ENCODE measurements at regions not wholly inside any gene's neighbourhood (a gene's known extent, or its start where the extent isn't known, plus 50 kb on each side); places are given as distances from the start of the nearest gene placed in this dataset.

DNA sequence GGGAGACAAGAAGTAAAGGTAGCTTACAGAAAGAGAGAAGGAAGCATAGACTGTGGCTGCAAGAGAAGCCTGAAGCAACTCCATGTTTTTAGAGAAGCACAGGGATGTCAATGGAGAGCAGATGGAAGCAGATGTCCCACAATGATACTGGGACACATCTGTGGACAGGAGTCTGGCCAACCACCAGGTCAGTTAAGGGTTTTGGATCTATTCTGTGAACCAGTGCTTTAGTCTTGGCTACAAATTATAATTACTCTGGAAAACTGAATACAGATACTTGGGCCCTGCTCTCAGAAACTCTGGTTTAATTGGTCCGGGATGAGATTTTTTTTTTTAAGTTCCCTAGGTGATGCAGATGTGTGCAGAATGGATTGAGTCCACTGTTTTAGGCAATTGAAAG lies 592.8 kb downstream of the CSNK1G3 start:
- Mint-ChIP-seq H3K36me3 (no peaks in the 10 kb centered on the region), H3K4me1 (no peaks in the 10 kb centered on the region), H3K27me3 (ENCODE audit: low read depth in 3 of 3) (no peaks in the 10 kb centered on the region), H3K9me3 (peaks cover 0 to 6% (median 2%) of the 10 kb centered on the region in 7 donors), H3K27ac (no peak overlapping the region), H3K4me3 (no peak overlapping the region)
- Histone ChIP-seq H3K27me3 (ENCODE audit: control insufficient read depth in 2 of 2, insufficient read depth in 2 of 2, low read length in 2 of 2) (no peaks in the 10 kb centered on the region), H3K4me1 (ENCODE audit: control insufficient read depth in 1 of 2, insufficient read depth in 2 of 2, low read length in 2 of 2) (no peaks in the 10 kb centered on the region), H4K20me1 (ENCODE audit: insufficient read depth, low read length) (no peaks in the 10 kb centered on the region), H3K4me2 (replicated peaks; ENCODE audit: extremely low read depth, low read length, poor library complexity, severe bottlenecking) (no peak overlapping the region), H3K27ac (ENCODE audit: low read depth in 1 of 2, low read length in 2 of 2) (no peak overlapping the region), H3K9me3 (replicated peaks in 1 of 2; ENCODE audit: control insufficient read depth in 1 of 2, insufficient read depth in 1 of 2, low read length in 2 of 2) (no peaks in the 10 kb centered on the region), H2AFZ (ENCODE audit: insufficient read depth, low read depth, low read length, poor library complexity, severe bottlenecking) (no peak overlapping the region), H3K4me3 (replicated peaks in 1 of 3; ENCODE audit: low read depth in 2 of 3, low read length in 3 of 3) (no peak overlapping the region), H3K79me2 (ENCODE audit: insufficient read depth, low read length) (no peaks in the 10 kb centered on the region), H3K9ac (ENCODE audit: insufficient read depth, low read length, poor library complexity, severe bottlenecking) (no peak overlapping the region), H3K36me3 (replicated peaks in 1 of 2; ENCODE audit: control insufficient read depth in 1 of 2, insufficient read depth in 2 of 2, low read length in 2 of 2) (no peaks in the 10 kb centered on the region)
- TF ChIP-seq, protein P1, sequence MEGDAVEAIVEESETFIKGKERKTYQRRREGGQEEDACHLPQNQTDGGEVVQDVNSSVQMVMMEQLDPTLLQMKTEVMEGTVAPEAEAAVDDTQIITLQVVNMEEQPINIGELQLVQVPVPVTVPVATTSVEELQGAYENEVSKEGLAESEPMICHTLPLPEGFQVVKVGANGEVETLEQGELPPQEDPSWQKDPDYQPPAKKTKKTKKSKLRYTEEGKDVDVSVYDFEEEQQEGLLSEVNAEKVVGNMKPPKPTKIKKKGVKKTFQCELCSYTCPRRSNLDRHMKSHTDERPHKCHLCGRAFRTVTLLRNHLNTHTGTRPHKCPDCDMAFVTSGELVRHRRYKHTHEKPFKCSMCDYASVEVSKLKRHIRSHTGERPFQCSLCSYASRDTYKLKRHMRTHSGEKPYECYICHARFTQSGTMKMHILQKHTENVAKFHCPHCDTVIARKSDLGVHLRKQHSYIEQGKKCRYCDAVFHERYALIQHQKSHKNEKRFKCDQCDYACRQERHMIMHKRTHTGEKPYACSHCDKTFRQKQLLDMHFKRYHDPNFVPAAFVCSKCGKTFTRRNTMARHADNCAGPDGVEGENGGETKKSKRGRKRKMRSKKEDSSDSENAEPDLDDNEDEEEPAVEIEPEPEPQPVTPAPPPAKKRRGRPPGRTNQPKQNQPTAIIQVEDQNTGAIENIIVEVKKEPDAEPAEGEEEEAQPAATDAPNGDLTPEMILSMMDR (IDR thresholded peaks at IDR 0.05): no peak
- DNase-seq: no peak
- intact Hi-C loops (cut with micrococcal nuclease): no loop called here
- WGBS (ENCODE audit: insufficient coverage): 80% methylated on average over 1 of the region's 1 CpG

DNA sequence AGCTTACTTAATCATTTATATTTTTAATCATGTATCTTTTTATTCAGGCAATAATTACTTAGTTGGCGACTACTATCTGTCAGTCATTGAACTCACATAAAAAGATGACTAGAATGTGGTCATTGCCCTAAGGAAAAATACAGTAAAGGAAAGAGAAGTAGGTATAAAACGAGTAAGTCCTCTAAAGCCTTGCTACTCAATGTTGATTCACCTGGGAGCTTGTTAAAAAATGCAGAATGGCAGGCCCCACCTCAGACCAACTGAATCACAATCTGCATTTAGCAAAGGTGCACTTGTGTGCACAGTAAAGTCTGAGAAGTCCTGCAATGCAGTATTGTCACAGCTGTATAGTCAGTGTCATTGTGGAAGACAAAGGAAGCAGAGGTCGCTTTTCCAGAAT lies 592.4 kb downstream of the CSNK1G3 start:
- H3K9me3 ChIP-seq (replicated peaks in 1 of 2; ENCODE audit: control insufficient read depth in 1 of 2, insufficient read depth in 1 of 2, low read length in 2 of 2): no peaks in the 10 kb centered on the region
- no peaks in the 10 kb centered on the region for H4K20me1 ChIP-seq (ENCODE audit: insufficient read depth, low read length)
- no peaks in the 10 kb centered on the region for H3K4me1 ChIP-seq (ENCODE audit: control insufficient read depth in 1 of 2, insufficient read depth in 2 of 2, low read length in 2 of 2)
- no peak for DNase-seq
- Mint-ChIP-seq H3K36me3 (no peaks in the 10 kb centered on the region), H3K27ac (no peak overlapping the region), H3K27me3 (ENCODE audit: low read depth in 3 of 3) (no peaks in the 10 kb centered on the region), H3K4me1 (no peaks in the 10 kb centered on the region), H3K4me3 (no peak overlapping the region), H3K9me3 (peaks cover 0 to 6% (median 2%) of the 10 kb centered on the region in 7 donors)
- H3K4me2 ChIP-seq (replicated peaks; ENCODE audit: extremely low read depth, low read length, poor library complexity, severe bottlenecking): no peak overlapping the region
- no peaks in the 10 kb centered on the region for H3K79me2 ChIP-seq (ENCODE audit: insufficient read depth, low read length)
- intact Hi-C loops (cut with micrococcal nuclease): no loop called here
- H3K27me3 ChIP-seq (ENCODE audit: control insufficient read depth in 2 of 2, insufficient read depth in 2 of 2, low read length in 2 of 2): no peaks in the 10 kb centered on the region
- no peak overlapping the region for H3K4me3 ChIP-seq (replicated peaks in 1 of 3; ENCODE audit: low read depth in 2 of 3, low read length in 3 of 3)
- TF ChIP-seq, protein P1 (IDR thresholded peaks at IDR 0.05): no peak
- WGBS (ENCODE audit: insufficient coverage): 93% methylated on average over 2 of the region's 3 CpGs
- H3K36me3 ChIP-seq (replicated peaks in 1 of 2; ENCODE audit: control insufficient read depth in 1 of 2, insufficient read depth in 2 of 2, low read length in 2 of 2): no peaks in the 10 kb centered on the region
- no peak overlapping the region for H3K9ac ChIP-seq (ENCODE audit: insufficient read depth, low read length, poor library complexity, severe bottlenecking)
- no peak overlapping the region for H2AFZ ChIP-seq (ENCODE audit: insufficient read depth, low read depth, low read length, poor library complexity, severe bottlenecking)
- no peak overlapping the region for H3K27ac ChIP-seq (ENCODE audit: low read depth in 1 of 2, low read length in 2 of 2)

Measured in CD14-positive monocyte (primary cell).